ENCODE measurements at regions not wholly inside any gene's neighbourhood (a gene's known extent, or its start where the extent isn't known, plus 50 kb on each side); places are given as distances from the start of the nearest gene placed in this dataset.

DNA sequence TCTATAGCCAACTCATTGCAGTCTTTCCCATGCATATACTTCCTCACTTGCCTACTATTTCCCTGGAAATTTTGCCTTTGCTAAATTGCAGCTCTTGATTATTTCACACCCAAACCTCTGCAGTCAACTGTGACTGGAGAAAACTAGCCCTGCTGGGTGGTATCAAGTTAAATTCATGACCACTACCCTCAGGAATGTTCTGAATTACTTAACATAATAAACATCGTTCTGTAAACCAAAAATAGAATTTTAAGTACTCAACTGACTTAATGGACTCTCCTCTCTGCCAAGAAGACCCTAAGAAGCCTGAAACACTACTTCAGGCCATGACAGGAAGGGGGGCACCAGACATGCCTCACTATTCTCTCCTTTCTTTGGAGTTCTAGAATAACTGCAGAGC lies 1278.0 kb upstream of the GBE1 start:
- H3F3A ChIP-seq (ENCODE audit: insufficient read depth) = no peaks in the 10 kb centered on the region
- no peaks in the 10 kb centered on the region for H3K4me1 ChIP-seq (ENCODE audit: insufficient read depth)
- H3K79me2 ChIP-seq (ENCODE audit: insufficient read depth) = no peaks in the 10 kb centered on the region
- no peaks in the 10 kb centered on the region for H3K9me2 ChIP-seq (ENCODE audit: insufficient read depth)
- H3K36me3 ChIP-seq (ENCODE audit: low read depth) = no peaks in the 10 kb centered on the region
- 3 to 6% methylated on average over 1 of the region's 1 CpG for WGBS, 2 experiments (ENCODE audit: low coverage in 1 of 2, low lambda C conversion rate in 2 of 2, missing lambda C conversion rate in 2 of 2)
- H3K4me2 ChIP-seq (ENCODE audit: unreplicated experiment) = no peak overlapping the region
- H3K27me3 ChIP-seq (replicated peaks; ENCODE audit: insufficient read depth) = no peaks in the 10 kb centered on the region
- DNase-seq = no peak
- H3K9me3 ChIP-seq (ENCODE audit: low read depth) = no peaks in the 10 kb centered on the region
- H3K4me3 ChIP-seq = no peak overlapping the region
- H3K27ac ChIP-seq = no peak overlapping the region
- no peak overlapping the region for H3K9ac ChIP-seq
- no peak overlapping the region for H2AFZ ChIP-seq
- in situ Hi-C loops (cut with MboI) = no loop called here
- no peaks in the 10 kb centered on the region for H4K20me1 ChIP-seq (ENCODE audit: insufficient read depth)
- TF ChIP-seq EZH2 (IDR thresholded peaks at IDR 0.05; ENCODE audit: insufficient read depth, poor library complexity, severe bottlenecking) (no peak), EZH2phosphoT487 (IDR thresholded peaks at IDR 0.05; ENCODE audit: insufficient read depth, low read depth) (no peak)

DNA sequence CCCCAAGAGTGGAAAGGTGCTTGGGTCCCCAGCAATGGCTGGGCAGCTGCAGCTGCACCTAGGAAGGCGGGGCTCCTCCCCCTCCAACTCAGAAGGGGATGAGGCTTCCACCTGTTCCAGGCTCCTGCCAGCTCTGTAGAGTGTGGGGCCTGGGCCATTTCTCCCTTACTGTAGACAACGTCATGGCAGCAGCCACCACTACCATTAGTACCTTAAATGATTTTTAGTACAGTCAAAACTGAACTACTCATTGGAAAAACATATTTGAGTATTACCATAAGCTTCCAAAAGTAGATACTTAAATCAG lies 1274.2 kb upstream of the GBE1 start:
- no peak for DNase-seq
- Histone ChIP-seq H3K36me3 (ENCODE audit: low read depth) (no peaks in the 10 kb centered on the region), H3K4me3 (no peak overlapping the region), H3K79me2 (ENCODE audit: insufficient read depth) (no peaks in the 10 kb centered on the region), H3K27ac (no peak overlapping the region), H3K27me3 (replicated peaks; ENCODE audit: insufficient read depth) (no peaks in the 10 kb centered on the region), H2AFZ (no peak overlapping the region), H3K4me2 (ENCODE audit: unreplicated experiment) (no peak overlapping the region), H3K9me2 (ENCODE audit: insufficient read depth) (no peaks in the 10 kb centered on the region), H3K9ac (no peak overlapping the region), H3K4me1 (ENCODE audit: insufficient read depth) (no peaks in the 10 kb centered on the region), H3K9me3 (ENCODE audit: low read depth) (no peaks in the 10 kb centered on the region), H3F3A (ENCODE audit: insufficient read depth) (no peaks in the 10 kb centered on the region), H4K20me1 (ENCODE audit: insufficient read depth) (no peaks in the 10 kb centered on the region)
- in situ Hi-C loops (cut with MboI) = no loop called here
- TF ChIP-seq EZH2 (IDR thresholded peaks at IDR 0.05; ENCODE audit: insufficient read depth, poor library complexity, severe bottlenecking) = no peak
- TF ChIP-seq EZH2phosphoT487 (IDR thresholded peaks at IDR 0.05; ENCODE audit: insufficient read depth, low read depth) = no peak
- 11 to 14% methylated on average over 2 of the region's 2 CpGs for WGBS, 2 experiments (ENCODE audit: low coverage in 1 of 2, low lambda C conversion rate in 2 of 2, missing lambda C conversion rate in 2 of 2)

GRCh38 chr3:83034806-83035703 lies 1273.6 kb upstream of the GBE1 start:
- TF ChIP-seq EZH2 (IDR thresholded peaks at IDR 0.05; ENCODE audit: insufficient read depth, poor library complexity, severe bottlenecking) (no peak), EZH2phosphoT487 (IDR thresholded peaks at IDR 0.05; ENCODE audit: insufficient read depth, low read depth) (no peak)
- no peak overlapping the region for H3K9ac ChIP-seq
- no peak overlapping the region for H3K4me2 ChIP-seq (ENCODE audit: unreplicated experiment)
- H2AFZ ChIP-seq = no peak overlapping the region
- no peaks in the 10 kb centered on the region for H3K36me3 ChIP-seq (ENCODE audit: low read depth)
- no peaks in the 10 kb centered on the region for H4K20me1 ChIP-seq (ENCODE audit: insufficient read depth)
- no peaks in the 10 kb centered on the region for H3K4me1 ChIP-seq (ENCODE audit: insufficient read depth)
- no peak for DNase-seq
- 45 to 46% methylated on average over 14 to 16 of the region's 16 CpGs for WGBS, 2 experiments (ENCODE audit: low coverage in 1 of 2, low lambda C conversion rate in 2 of 2, missing lambda C conversion rate in 2 of 2)
- in situ Hi-C loops (cut with MboI) = no loop called here
- no peaks in the 10 kb centered on the region for H3K9me3 ChIP-seq (ENCODE audit: low read depth)
- no peak overlapping the region for H3K27ac ChIP-seq
- H3K4me3 ChIP-seq = no peak overlapping the region
- H3K27me3 ChIP-seq (replicated peaks; ENCODE audit: insufficient read depth) = no peaks in the 10 kb centered on the region
- H3F3A ChIP-seq (ENCODE audit: insufficient read depth) = no peaks in the 10 kb centered on the region
- no peaks in the 10 kb centered on the region for H3K9me2 ChIP-seq (ENCODE audit: insufficient read depth)
- no peaks in the 10 kb centered on the region for H3K79me2 ChIP-seq (ENCODE audit: insufficient read depth)

DNA sequence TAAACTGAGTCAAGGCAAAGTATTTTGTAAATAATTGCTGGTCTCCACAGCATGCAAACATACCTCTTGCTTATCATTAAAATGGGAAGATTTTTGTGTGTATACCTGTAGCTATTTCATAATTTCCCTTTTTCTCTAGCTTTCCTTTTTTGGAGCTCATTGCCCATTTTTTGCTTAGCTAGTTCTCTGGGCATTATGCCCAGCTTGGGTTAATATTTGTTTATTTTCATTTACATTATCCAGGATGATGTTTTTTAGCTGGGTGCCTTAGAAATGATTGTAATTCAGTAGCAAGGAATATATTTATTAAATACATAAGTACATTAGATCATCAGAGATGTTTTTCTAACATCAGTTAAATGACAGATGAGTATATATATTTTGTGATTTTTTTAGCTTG lies 1271.7 kb upstream of the GBE1 start:
- no peaks in the 10 kb centered on the region for H3K36me3 ChIP-seq (ENCODE audit: low read depth)
- H3K79me2 ChIP-seq (ENCODE audit: insufficient read depth) = no peaks in the 10 kb centered on the region
- H3K9ac ChIP-seq = no peak overlapping the region
- H3K4me1 ChIP-seq (ENCODE audit: insufficient read depth) = no peaks in the 10 kb centered on the region
- H3K27me3 ChIP-seq (replicated peaks; ENCODE audit: insufficient read depth) = no peaks in the 10 kb centered on the region
- H3K9me2 ChIP-seq (ENCODE audit: insufficient read depth) = no peaks in the 10 kb centered on the region
- TF ChIP-seq EZH2 (IDR thresholded peaks at IDR 0.05; ENCODE audit: insufficient read depth, poor library complexity, severe bottlenecking) (no peak), EZH2phosphoT487 (IDR thresholded peaks at IDR 0.05; ENCODE audit: insufficient read depth, low read depth) (no peak)
- H4K20me1 ChIP-seq (ENCODE audit: insufficient read depth) = no peaks in the 10 kb centered on the region
- no peak overlapping the region for H3K4me2 ChIP-seq (ENCODE audit: unreplicated experiment)
- no peaks in the 10 kb centered on the region for H3F3A ChIP-seq (ENCODE audit: insufficient read depth)
- no peaks in the 10 kb centered on the region for H3K9me3 ChIP-seq (ENCODE audit: low read depth)
- DNase-seq = no peak
- no peak overlapping the region for H3K4me3 ChIP-seq
- H3K27ac ChIP-seq = no peak overlapping the region
- in situ Hi-C loops (cut with MboI) = no loop called here
- H2AFZ ChIP-seq = no peak overlapping the region
